Embryonic facial prominence (tissue), 1 donor: ENCODE measurements at regions not wholly inside any gene's neighbourhood (a gene's known extent, or its start where the extent isn't known, plus 50 kb on each side); places are given as distances from the start of the nearest gene placed in this dataset.
"Not testable (repeated sequence)": the region's sequence is repeated elsewhere in the genome, so short reads cannot be mapped to it uniquely, and the experiment has no call there.

Experiments
- DNase-seq: peaks from one replicate; pipeline ENCODE4 v3.0.0-alpha.2; 2016; ENCODE audit errors: extremely low spot score

DNA sequence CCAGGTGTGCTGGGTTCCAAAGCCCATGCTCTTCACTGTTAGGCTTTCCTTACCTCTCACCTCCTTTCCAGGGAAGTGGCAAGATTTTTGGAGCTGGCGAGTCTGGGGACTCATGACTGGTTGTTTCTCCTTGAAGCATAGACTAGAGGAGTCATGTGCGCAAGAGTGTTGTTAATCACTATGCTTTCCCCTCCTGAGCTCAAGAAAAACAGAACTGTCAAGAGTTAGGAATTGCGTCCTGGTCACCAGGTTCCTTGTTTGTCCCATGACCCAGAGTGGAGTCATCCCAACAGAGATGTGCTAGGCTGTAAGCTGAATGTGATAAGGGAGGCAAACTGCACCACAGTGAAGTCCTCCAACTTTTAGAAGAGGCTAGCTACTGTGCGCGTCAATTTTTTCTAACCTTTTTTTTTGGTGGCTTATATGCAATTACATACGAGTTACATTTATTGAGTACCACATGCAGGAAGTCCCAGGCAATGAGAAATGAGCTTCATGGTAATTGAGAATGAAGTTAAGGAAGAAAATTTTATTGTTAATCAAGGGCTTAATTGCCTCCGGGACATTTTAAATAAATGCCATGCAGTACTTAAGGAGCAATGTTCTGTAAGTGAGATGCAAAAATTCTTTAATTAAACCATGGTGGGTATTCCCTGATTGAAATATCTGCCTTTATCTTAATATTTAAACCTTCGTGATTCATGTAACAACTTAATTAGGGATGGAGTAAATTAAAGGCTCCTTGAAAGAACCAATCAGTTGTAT is 233.9 kb downstream of the ZIC5 start:
- DNase-seq, result no peak

DNA sequence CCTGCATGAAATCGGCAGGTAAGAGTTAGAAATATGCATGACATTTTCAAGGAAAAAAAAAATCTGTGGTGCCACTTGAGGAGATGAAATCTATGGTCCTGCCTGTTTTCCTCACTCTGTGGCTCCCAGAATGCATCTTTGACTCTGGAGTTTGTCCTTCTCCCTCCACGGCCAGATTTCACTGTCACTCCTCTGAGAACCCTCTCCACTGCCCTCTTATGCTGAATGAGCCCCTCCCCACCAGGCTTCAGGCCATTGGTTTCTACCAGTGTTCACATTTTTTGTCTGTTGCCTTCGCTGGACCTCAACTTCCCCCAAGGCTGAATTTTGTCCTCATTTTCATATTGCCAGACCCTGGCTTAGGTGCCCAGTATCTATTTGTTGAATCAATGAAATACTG is 235.0 kb downstream of the ZIC5 start:
- no peak for DNase-seq

DNA sequence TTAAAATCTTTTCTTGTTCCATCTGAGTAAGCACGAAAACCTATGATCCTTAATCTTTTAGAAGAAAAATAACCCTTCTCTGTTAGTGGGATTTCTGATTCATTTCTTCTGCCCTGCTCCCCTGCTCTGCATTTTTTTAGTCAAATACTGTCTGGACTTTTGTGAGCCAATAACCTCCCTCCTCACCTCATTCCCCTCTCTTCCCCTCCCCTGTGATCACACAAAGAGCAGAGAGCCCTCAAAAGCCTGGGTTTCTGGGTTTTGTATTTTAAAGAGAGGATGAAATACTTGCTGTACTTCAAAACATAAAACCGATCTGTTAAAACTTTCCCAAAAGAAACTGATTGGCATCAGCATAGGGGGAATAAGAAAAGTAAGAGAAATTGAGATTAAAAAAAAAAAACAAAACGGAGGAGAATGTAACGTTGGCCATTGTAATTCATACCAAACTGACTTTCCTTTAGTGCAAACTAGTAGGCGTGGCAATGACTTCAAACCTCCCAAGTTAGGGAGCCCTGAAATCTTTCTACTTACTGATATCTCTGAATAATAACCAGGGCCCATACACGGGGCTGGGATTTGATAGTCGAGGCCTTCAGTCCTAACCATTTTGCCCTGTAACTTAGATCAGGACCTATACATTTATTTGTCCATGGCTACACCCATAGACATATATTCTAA is 232.9 kb downstream of the TM9SF2 start:
- no peak for DNase-seq

DNA sequence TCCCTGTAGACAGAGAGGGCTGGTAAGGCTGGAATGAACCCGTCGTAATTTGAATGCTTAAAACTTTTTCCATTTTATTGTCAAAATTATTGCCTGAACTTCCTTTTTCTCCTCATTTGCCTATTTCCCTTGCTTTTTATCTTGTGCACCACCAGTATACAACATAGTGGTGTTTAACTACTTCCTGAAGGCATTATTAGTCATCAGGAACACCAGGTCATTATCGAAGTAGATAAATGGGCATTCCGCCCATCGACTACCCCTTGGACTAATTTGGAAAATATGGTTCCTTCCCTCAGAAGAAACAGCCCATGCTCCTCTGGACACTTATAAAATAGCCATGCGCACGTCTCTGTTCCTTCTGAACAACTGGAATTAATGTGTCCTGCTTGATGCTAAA is 232.1 kb downstream of the TM9SF2 start:
- no peak for DNase-seq

DNA sequence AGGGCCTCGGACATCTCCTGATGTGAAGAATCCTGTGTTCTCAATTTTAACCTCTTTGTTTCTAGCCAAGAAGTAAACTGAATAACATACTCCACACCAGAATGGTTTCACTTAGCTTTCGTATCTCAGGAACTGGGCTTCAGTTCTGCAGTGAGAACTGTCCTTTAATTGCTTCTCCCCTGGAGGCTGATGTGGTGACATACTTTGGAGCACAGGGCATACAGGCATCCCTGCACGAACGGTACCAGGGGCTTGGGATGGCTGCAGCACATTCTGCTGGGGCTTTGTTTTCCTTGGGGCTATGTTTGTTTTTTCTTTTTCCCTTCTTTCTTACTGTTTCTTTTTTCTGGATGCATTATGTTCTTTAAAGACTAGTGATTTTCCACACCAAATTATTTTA is 230.5 kb downstream of the TM9SF2 start:
- no peak for DNase-seq

DNA sequence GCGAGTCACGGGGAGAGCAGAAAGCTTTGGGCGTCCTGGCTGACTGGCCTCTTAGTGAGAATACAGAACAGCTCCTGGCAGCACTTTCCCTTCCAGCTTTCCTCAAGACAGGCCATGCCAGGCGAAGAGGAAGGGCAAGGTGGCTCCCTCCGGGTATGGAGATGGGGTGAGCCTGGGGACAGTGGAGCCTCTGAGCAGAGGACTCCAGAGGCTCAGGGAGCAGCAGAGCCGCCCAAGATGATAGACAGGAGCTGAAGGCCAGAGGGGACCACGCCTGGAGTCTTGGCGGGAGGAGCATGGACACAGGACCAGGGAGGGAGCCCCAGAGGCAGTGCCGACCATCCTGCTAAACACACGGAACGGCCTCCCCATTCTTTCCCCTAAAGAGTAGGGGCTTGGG is 229.1 kb downstream of the TM9SF2 start:
- no peak for DNase-seq

DNA sequence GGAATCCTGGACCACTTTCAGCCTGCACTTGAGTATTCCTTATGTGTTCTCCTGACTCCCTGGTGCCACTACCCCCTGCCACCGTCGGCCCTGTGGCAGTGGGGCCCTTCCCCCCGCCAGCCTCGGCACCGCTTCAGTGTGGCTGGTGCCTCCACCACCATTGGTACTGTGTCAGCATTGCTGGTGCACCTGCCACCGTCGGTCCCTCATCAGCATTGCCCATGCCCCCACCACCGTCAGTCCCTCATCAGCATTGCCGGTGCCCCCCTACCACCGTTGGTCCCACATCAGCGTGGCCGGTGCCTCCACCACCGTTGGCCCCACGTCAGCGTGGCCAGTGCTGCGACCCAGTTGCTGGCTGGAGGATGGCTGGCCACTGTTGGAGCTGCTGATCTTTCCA is 228.5 kb downstream of the TM9SF2 start:
- DNase-seq, result no peak

DNA sequence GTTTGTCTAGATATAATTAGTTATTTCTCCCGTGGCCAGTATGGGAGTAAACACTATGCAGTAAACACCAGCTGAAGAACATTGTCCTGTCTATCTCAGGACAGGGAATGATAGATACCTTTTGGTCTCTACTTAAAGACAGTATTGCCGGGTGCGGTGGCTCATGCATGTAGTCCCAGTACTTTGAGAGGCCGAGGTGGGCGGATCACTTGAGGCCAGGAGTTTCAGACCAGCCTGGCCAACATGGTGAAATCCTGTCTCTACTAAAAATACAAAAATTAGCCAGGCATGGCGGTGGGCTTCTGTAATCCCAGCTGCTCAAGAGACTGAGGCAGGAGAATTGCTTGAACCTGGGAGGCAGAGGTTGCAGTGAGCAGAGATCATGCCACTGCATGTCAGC is 226.4 kb downstream of the TM9SF2 start:
- not testable (repeated sequence) for DNase-seq

DNA sequence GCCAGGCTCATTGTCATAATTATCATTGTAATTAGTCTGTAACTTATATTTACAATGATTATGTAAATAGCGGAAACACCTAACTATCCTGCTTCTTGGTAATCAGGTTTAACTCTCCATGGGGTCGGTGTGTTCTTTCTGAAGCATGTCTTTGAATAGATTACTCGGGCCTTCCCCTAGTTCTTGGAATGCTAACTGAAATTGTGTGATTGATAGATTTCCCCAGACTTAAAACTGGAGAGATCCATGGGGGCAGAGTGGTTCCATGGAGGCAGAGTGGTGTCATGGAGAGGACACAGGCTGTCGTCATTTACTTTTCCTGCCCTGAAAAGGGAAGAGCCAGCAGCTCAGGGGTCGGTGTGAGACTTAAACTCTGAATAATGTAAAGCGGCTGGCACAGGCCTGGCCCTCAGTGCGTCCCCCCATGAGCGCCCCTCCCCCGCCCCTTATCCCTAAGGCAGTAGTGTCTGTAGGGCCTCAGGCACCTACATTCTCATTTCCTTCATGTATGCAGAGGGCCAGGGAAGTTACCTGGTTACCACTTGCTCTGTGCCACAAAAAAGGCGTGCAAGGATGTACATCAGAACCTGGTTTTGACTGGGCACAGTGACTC is 225.1 kb downstream of the TM9SF2 start:
- DNase-seq, result no peak

DNA sequence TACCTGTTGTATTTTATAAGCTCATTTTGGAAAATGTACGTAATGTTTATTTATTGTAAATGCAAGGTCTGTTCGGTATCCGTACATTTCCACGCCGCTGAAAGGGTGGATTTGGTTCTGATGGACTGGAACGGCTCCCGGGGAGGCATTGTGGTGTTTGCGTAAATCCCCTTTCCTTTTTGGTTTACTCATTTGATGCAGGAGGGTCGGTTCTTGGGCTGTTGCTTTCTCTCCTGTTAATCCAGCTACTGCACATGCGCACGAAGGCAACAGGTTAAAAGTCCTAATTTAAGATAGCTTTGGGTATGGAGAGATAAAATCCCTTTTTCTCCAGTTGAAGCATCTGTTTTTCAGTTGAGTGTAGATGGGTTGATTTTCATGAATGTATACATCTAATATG is 224.4 kb downstream of the TM9SF2 start:
- no peak for DNase-seq

DNA sequence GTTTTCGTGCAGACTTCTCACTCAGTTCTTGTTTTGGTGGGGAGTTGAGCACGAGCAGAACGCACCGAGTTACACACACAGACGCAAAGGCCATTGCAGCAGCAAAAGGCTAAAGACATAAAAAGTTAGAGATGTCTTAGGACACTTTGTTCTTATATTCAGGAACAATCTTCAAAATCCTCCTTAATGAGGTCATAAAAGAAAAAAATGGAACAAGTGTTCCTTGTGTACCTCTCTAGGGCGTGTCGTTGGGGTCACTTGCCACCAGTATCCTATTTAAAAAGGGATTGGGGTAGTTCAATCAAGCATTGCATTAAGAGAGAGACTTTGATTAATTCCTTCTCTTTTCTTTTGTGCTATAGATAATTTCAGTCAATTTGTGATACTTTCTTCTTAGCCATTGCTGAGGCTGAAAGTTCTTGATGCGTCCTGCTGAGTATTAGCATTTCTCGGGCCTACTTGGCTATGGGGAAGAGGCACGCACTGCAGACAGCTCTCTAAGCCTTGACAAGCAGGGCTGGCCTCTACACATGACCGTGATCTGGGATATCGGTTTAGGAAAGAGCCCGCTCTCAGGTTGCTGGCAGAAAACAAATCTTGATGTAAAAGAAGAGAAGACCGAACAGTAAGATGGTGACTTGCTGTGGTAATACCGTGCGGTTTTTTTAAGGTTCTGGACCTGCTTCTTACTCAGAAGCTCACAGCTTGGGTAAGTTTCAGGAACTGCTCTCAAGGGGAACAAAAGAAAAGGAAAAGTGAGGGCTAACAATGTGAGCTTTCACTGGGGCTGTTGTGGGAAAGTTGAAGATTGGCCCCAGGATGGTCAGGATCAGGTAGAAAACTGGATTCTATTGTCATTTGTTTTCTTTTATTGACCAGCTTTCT is 223.6 kb downstream of the TM9SF2 start:
- no peak for DNase-seq

DNA sequence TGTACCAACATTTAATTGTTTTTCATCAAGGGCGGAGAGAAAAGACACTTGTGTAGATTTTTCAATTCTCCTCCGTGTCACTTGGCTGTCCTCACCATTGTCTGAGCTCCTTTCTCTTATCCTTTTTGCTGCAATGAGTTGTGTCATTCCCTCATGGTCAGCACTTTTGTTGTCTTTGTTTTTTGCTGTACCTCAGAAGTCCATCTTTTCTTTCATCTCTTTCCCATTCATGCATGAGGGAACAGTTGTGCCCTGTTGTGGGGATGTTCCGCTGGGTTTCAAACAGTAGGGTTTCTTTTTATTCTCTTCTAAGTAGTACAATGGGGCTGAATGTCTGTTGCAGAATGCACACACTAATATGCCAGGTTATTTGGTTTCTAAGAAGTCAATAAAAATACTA is 222.6 kb downstream of the TM9SF2 start:
- DNase-seq, result no peak

DNA sequence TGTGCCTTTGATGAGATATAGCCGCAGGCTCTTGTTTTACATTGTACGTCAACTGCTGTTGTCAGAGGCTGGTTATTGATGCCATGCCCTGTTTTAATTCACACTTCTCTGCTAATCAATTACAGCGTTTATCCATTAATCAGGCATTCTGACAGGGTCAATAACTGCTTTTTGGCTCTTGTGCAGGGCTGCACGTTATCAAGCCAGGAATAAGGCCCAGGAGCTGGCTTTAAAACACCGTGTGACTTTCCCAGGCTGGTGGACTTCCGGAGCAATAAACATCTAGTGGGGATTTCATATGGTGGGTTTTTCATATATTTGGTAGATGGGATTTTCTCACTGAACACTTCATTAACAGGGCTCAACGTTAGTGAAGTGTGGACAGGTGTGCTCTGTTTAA is 221.7 kb downstream of the TM9SF2 start:
- DNase-seq, result no peak

DNA sequence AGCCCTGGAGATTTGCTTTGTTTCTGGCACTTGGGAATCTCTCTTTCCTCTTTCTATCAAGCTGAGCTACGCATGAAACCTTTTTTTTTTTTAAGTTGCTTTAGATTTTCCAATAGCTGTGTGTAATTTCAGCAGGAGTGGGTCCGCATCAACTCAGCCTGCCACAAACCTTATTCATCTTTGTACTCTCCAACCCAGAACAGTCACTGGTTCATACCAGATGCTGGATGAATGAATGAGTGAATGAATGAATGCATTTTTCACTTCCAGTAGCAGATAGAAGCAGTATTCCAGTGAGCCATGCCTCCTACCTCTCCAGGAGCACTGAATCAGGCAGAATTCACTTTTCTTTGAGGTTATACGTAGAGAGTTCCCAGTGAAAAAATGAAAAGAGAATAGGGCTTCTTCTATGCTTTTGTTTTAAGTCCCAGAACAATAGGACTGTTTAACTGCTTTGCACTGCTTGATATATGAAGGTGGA is 221.1 kb downstream of the TM9SF2 start:
- DNase-seq, result no peak

DNA sequence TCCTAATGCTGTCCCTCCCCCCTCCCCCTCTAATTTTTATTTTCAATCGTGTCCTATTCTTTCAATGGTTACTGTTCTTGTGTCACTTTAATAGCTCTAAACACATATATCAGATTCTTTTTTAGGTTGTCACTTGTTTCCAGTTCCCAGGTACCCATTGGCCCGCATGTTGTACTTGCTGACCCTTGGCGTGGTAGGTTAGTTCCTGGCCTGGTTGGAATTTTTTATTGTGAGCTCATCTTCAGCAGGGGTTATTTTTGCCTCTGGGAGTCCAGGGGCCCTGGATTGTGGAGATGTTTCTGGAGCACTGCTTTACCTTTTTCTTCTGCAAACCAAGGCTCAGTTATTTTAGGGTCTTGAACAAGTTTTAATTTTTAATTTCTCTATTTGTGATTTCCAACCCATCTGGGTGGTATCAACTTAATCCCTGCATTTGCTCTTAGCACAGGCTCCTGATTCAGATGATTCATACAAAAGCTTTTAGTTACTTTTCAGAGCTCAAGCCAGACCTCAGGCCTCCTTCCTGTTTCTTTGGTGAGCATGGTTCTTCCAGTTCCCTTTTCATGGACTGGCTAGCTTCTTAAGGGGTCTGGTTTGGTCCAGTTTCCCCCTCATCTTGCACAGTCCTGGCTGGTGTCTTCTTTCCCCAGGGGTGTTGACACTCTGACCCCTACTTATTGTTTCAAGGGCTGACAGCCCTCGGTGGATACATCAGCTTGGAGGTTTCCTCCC is 220.5 kb downstream of the TM9SF2 start:
- no peak for DNase-seq

DNA sequence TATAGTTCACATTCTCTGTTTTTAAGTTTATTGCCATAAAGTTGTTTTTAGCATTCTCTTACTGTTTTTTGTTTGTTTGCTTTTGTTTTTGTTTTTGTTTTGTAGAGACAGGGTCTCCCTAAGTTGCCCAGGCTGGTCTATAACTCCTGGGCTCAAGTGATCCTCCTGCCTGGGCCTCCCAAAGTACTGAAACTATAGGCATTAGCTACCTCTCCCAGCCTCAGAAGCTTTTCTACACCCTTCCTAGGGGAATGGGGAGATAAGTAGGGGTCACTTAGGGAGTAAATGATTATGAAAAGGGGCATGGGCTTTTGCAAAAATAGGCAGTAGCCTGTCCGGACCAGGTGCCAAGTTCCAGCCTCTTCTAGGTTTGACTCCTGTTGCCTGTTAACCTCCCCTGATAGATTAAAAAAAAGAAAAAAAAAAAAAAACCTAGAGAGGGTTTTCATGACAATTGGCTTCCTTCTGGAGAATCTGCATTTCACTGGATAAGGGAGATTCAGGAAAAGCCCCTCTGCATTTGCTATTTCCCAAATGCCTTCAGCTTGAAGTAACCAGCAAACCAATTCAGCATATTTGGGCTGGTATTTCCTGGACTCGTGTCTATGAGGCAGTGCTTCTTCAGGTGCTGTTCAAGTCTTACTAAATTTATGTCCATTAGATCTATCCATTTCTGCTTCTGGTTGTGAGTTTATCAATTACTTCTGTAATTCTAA is 216.8 kb downstream of the TM9SF2 start:
- DNase-seq, result no peak

DNA sequence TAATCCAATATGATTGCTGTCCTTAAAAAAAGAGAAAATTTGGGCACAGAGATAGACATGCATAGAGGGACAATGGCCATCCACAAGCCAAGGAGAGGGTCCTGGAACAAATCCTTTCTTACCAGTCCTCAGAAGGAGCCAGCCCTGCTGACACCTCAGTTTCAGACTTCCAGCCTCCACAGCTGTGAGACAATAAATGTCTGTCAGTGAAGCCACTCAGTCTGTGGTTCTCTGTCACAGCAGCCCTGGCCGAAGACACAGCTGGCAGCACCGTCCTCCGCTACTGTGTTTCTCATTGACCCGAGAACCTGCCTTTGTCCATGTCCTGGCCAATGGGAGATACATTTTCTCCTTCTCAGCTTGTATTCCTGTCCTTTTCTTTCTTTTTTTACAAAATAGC is 207.9 kb downstream of the TM9SF2 start:
- no peak for DNase-seq

DNA sequence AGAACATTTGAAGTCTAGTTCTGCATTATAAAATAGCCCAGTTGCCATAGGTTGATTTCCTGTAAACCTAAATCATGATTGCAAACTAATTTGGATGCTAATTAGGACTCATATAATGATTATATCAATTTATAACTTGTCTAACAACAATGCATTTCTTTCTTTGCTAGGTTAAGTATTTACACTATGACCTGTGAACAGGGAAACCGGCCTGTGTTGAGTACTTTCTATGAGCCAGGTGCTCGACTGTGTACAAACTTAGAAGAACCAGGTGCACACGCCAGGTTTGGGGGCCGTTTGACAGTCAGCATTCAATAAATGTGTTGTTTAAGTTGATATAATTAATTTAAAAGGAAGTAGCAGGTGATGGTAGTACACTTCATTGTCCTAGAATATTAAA is 203.1 kb downstream of the TM9SF2 start:
- DNase-seq, result no peak

DNA sequence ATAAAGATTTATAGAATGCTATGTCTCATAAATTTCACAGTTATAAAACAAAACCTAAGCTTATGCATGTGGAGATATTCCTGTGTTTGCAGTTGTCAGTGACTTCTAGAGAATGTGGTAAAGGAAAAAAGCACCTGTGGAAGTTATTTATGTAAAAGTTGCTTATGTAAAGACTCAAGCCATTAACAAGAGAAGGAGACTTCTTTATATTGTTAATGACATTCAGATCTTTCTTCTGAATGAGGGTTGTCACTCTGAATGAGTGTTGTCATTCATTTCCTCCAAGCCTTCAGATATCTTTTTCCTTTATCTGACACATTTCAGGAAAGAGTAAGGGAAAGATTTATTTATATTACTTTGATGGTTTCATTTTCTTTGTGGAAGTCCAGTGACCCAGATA is 202.6 kb downstream of the TM9SF2 start:
- DNase-seq, result no peak

DNA sequence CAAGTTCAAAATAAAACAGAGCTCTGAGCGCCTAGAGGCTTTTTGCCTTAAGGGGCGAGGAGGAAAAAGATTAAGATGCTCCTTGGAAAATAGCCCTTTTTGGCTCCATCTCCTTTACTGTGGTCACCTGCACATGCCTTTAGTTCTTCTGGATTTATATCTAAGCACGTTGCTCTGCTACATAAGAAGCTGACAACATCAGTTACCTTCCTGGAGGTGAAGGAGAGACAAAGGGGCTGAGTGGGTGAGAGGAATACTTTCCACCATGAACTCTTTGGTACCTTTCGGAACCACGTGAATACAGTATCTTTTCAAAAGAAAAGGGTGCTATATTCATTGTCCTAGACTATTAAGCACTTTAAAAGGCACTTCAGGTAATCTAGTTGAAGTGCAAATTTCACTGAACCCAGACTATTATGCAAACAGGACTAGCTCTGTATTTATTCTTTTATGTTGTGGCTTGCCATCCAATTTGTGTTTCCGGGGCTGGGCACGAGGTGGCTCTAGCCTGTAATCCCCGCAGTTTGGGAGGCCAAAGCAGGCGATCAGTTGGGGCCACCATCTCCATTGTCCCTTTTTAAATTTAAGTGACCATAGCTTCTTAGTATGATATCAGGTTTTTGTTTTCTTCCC is 201.5 kb downstream of the TM9SF2 start:
- no peak for DNase-seq
